ENCODE measurements at regions not wholly inside any gene's neighbourhood (a gene's known extent, or its start where the extent isn't known, plus 50 kb on each side); places are given as distances from the start of the nearest gene placed in this dataset.
A peak's percentile ranks its signal among the peaks of the same experiment; 100 is the strongest.
"Not testable (repeated sequence)": the region's sequence is repeated elsewhere in the genome, so short reads cannot be mapped to it uniquely, and the experiment has no call there.

GRCh38 chr1:89436856-89437255 is 73.0 kb downstream of the GBP6 start:
- DNase-seq: no peak
- in situ Hi-C loops (cut with MboI; ENCODE audit: low pct_unique_long_range_greater_than_20kb, low sequenced_read_pairs): no loop called here

DNA sequence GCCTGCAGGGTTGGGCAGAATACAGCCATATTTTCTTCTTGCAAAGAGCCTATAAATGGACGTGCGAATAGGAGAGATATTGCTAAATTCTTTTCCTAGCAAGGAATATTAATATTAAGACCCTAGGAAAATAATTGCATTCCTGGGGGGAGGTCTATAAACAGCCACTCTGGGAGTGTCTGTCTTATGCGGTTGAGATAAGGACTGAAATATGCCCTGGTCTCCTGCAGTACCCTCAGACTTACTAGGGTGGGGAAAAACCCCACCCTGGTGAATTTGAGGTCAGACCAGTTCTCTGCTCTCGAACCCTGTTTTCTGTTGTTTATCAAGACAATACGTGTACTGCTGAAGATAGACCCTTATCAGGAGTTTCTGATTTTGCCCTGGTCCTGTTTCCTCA is 74.4 kb downstream of the GBP6 start:
- in situ Hi-C loops (cut with MboI; ENCODE audit: low pct_unique_long_range_greater_than_20kb, low sequenced_read_pairs); DNase-seq: not testable (repeated sequence)

DNA sequence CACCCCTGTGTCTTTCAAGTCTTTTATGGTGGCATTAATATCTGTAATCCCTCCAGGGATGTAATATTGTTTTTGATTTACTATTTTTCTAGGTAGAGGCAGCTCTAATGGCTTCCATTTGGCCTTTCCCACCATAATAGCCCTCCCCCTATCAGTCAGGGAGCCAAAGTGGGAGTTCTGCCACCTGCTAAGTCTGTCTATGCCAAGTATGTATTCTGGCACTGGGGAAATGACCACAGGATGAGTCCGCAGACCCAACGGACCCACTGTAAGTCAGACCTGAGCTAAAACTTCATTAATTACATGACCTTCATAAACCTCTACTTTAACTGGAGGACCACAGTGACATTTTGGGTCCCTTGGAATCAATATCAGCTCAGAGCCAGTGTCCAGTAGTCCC is 77.1 kb downstream of the GBP6 start:
- in situ Hi-C loops (cut with MboI; ENCODE audit: low pct_unique_long_range_greater_than_20kb, low sequenced_read_pairs): no loop called here
- no peak for DNase-seq

DNA sequence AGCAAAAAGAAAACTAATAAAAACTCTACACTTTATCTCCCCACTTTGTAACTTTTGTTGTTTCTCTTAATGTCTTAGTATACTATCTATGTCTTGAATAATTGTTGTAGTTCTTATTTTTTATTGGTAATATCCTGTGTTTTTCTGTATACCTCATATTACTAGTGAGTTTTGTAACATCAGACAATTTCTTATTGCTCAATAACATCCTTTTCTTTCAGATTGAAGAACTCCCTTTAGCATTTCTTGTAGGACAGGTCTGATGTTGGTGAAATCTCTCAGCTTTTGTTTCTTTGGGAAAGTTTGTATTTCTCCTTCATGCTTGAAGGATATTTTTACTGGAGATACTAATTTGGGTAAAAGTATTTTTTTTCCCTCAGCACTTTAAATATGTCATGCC is 79.8 kb upstream of the LRRC8B start:
- no peak for DNase-seq
- in situ Hi-C loops (cut with MboI; ENCODE audit: low pct_unique_long_range_greater_than_20kb, low sequenced_read_pairs): no loop called here

DNA sequence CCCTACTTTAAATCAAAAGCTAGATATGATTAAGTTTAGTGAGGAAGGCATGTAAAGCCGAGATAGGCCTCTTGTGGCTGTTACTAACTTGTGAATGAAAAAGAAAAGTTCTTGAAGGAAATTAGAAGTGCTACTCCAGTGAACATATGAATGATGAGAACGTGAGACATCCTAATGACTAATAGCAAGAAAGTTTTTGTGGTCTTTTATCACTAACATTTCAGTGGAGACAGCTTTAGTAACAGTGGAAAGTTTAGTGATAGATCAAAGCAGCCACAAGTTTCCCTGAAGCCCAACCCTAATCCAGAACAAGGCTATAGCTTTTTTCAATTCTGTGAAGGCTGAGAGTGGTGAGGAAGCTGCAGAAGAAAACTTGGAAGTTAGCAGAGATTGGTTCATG is 73.6 kb upstream of the LRRC8B start:
- in situ Hi-C loops (cut with MboI; ENCODE audit: low pct_unique_long_range_greater_than_20kb, low sequenced_read_pairs): no loop called here
- DNase-seq: no peak

GRCh38 chr1:89453123-89453972 is 71.3 kb upstream of the LRRC8B start:
- DNase-seq: no peak
- in situ Hi-C loops (cut with MboI; ENCODE audit: low pct_unique_long_range_greater_than_20kb, low sequenced_read_pairs): no loop called here

DNA sequence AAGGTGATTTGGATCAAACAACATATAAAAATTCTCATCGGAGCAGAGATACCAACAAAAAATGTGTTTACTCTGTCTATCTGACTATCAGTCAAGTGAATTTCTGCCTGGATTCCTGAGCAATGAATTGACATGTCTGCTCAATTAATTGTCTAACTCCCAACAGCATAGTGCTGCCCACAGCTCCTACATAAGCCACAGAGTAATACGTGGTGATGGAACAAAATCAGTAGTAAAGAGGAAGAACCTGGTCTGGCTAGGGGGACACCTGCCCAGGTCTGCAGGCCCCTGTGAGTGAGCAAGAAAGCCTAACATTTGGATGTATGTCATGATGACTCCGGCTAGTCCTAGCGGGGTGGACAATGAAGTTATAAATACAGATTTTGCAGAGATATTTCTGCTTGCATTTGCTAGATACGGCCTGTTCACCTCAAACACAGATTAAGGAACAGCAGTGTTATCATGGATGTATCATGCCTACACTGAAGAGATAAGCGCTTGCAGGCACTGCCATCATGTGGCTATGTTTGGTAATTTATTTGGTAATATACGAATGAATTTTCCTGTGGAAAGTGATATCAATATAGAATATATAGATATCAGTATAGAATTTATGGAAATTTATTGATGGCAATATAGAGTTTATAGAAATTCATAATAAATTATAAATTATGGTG is 69.6 kb upstream of the LRRC8B start:
- DNase-seq: peak; percentile 65
- in situ Hi-C loops (cut with MboI; ENCODE audit: low pct_unique_long_range_greater_than_20kb, low sequenced_read_pairs): no loop called here

DNA sequence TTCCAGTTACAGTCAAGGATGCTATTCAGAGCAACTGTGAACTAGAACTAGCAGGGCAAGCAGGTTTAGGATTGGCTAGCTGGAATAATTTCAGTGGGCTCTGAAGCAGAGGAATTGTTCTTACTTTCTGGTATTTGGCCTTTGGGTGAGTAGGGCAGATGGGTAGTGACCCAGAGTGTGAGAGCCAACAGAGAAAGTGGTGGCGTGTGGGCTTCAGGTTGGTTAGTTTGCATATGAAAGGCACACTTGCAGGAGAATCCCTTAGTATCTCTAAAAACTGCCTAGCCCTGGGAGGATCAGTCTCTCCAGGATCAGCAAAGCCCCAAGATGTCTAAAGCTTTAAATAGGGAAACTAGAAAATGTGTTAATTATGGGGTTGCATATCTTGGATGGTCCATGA is 67.6 kb upstream of the LRRC8B start:
- in situ Hi-C loops (cut with MboI; ENCODE audit: low pct_unique_long_range_greater_than_20kb, low sequenced_read_pairs): no loop called here
- no peak for DNase-seq

- in situ Hi-C loops (cut with MboI; ENCODE audit: low pct_unique_long_range_greater_than_20kb, low sequenced_read_pairs): no loop called here
- DNase-seq: no peak
Observed at GRCh38 chr1:89459081-89459480, 65.5 kb upstream of the LRRC8B start.

DNA sequence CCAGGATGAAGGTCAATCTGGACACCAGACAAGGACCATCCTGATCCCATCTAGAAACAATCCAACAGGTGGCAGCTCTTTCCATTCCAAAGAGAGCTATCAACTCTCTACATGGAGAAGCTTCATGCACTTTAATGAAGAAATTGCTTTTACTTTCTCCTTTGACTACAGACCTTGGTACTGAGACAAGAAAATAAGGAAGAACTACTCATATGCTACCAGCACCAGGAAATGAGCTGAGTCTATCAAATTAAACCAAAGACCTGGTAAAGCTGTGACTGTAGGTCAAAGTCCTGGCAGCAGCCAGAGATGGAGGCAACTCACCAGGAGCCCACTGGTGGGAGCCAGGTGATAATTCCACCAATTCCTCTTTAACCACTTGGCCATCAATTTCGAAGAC is 64.3 kb upstream of the LRRC8B start:
- in situ Hi-C loops (cut with MboI; ENCODE audit: low pct_unique_long_range_greater_than_20kb, low sequenced_read_pairs): no loop called here

DNA sequence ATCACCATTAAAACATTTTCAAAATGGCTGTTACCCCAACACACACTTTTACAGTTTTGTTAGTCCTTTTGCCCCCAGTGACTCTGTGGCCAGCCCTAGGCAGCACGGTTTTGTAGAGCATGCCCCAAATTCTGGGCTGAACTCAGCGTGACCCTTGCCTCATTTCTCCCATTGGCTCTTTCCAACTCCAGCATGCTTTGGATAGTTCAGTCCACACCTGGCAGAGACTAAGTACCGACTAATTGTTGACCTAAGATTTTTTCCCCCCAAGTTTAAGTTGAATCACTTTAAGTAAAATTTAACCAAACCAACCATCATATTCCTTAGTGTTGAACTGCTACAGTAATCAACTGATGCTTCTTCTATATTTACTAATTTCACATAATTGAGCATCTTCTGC is 62.4 kb upstream of the LRRC8B start:
- DNase-seq: no peak
- in situ Hi-C loops (cut with MboI; ENCODE audit: low pct_unique_long_range_greater_than_20kb, low sequenced_read_pairs): no loop called here

More for the DNA sequence above, 64.3 kb upstream of the LRRC8B start:
- no peak for DNase-seq

DNA sequence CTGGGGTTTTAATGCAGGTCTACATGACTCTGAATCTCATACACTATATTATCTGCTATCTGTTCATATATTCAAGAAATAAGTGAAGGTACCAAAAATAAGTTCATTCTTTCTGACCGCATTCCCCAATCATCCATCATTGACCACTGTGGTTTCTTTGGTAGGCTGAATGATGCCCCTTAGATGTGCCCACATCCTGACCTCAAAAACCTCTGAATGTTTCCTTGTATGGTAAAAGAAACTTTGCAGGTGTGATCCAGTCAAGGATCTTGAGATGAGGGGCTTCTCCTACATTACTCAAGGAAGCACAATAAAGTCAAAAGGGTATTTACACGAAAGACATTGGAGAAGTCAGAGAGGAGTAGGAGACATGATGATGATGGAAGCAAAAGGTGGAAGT is 60.6 kb upstream of the LRRC8B start:
- DNase-seq: peak; percentile 42
- in situ Hi-C loops (cut with MboI; ENCODE audit: low pct_unique_long_range_greater_than_20kb, low sequenced_read_pairs): no loop called here

- no peak for DNase-seq
- in situ Hi-C loops (cut with MboI; ENCODE audit: low pct_unique_long_range_greater_than_20kb, low sequenced_read_pairs): no loop called here
Observed at GRCh38 chr1:89465201-89465600, 59.4 kb upstream of the LRRC8B start.

GRCh38 chr1:89466307-89466930 is 58.2 kb upstream of the LRRC8B start:
- DNase-seq: peak; percentile 79
- in situ Hi-C loops (cut with MboI; ENCODE audit: low pct_unique_long_range_greater_than_20kb, low sequenced_read_pairs): no loop called here

- in situ Hi-C loops (cut with MboI; ENCODE audit: low pct_unique_long_range_greater_than_20kb, low sequenced_read_pairs): no loop called here
- no peak for DNase-seq
Observed at GRCh38 chr1:89472253-89472652, 52.4 kb upstream of the LRRC8B start.

DNA sequence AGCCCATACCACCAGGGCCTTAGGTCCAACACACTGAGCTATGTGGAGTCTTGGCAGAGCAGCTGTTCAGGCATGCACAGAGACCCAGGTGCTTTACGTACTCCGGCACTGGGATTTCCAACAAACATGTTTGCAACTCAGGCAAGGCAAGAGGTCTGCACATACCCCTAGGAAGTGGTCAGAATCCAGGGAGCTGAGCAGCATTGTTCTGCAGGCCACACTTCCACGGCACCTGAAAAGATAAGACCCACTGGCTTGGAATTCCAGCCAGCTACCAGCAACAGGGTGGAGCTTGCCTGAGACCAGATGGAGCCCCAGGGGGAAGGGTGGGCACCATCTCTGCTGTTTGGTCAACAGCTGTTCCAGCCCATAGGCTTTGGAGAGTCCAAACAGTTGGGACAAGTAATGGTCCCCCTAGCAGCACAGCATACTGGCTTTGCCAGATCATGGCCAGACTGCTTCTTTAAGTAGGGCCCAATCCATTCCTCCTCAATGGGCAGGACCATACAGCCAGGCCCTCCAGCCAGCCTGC is 51.7 kb upstream of the LRRC8B start:
- in situ Hi-C loops (cut with MboI; ENCODE audit: low pct_unique_long_range_greater_than_20kb, low sequenced_read_pairs): no loop called here
- no peak for DNase-seq
